ENCODE measurements at regions not wholly inside any gene's neighbourhood (a gene's known extent, or its start where the extent isn't known, plus 50 kb on each side); places are given as distances from the start of the nearest gene placed in this dataset.

GRCh38 chr16:64094181-64094965 is 1027.5 kb downstream of the CDH11 start:
- no peak for TF ChIP-seq CTCF (IDR thresholded peaks at IDR 0.05; ENCODE audit: low read depth, low read length)
- no peak for DNase-seq
- H3K9me3 ChIP-seq (ENCODE audit: severe bottlenecking): no peaks in the 10 kb centered on the region
- no peak overlapping the region for H3K27ac ChIP-seq
- H3K27me3 ChIP-seq (ENCODE audit: insufficient read depth, low read depth, severe bottlenecking): no peaks in the 10 kb centered on the region
- no peak overlapping the region for H3K4me3 ChIP-seq (ENCODE audit: low read depth, low read length)
- no peaks in the 10 kb centered on the region for H3K36me3 ChIP-seq

- H3K27ac ChIP-seq: no peak overlapping the region
- DNase-seq: no peak
- no peak overlapping the region for H3K4me3 ChIP-seq (ENCODE audit: low read depth, low read length)
- H3K36me3 ChIP-seq: no peaks in the 10 kb centered on the region
- no peaks in the 10 kb centered on the region for H3K9me3 ChIP-seq (ENCODE audit: severe bottlenecking)
- H3K27me3 ChIP-seq (ENCODE audit: insufficient read depth, low read depth, severe bottlenecking): no peaks in the 10 kb centered on the region
- TF ChIP-seq CTCF (IDR thresholded peaks at IDR 0.05; ENCODE audit: low read depth, low read length): no peak
Measured at GRCh38 chr16:64092271-64092670, 1029.6 kb downstream of the CDH11 start.

GRCh38 chr16:64090327-64090726 is 1031.5 kb downstream of the CDH11 start:
- no peaks in the 10 kb centered on the region for H3K27me3 ChIP-seq (ENCODE audit: insufficient read depth, low read depth, severe bottlenecking)
- H3K4me3 ChIP-seq (ENCODE audit: low read depth, low read length): no peak overlapping the region
- H3K36me3 ChIP-seq: no peaks in the 10 kb centered on the region
- no peak for TF ChIP-seq CTCF (IDR thresholded peaks at IDR 0.05; ENCODE audit: low read depth, low read length)
- peak overlapping the region; percentile 60; the same call in 1 of the 2 replicates for H3K27ac ChIP-seq
- H3K9me3 ChIP-seq (ENCODE audit: severe bottlenecking): no peaks in the 10 kb centered on the region
- no peak for DNase-seq

GRCh38 chr16:64089697-64090096 is 1032.2 kb downstream of the CDH11 start:
- TF ChIP-seq CTCF (IDR thresholded peaks at IDR 0.05; ENCODE audit: low read depth, low read length): peak; percentile 45
- Histone ChIP-seq H3K36me3 (no peaks in the 10 kb centered on the region), H3K27me3 (ENCODE audit: insufficient read depth, low read depth, severe bottlenecking) (no peaks in the 10 kb centered on the region), H3K9me3 (ENCODE audit: severe bottlenecking) (no peaks in the 10 kb centered on the region), H3K27ac (peak overlapping the region; percentile 60), H3K4me3 (ENCODE audit: low read depth, low read length) (no peak overlapping the region)
- DNase-seq: peak; percentile 59

GRCh38 chr16:64088838-64089237 is 1033.0 kb downstream of the CDH11 start:
- no peaks in the 10 kb centered on the region for H3K27me3 ChIP-seq (ENCODE audit: insufficient read depth, low read depth, severe bottlenecking)
- no peaks in the 10 kb centered on the region for H3K9me3 ChIP-seq (ENCODE audit: severe bottlenecking)
- H3K27ac ChIP-seq: no peak overlapping the region
- TF ChIP-seq CTCF (IDR thresholded peaks at IDR 0.05; ENCODE audit: low read depth, low read length): no peak
- no peak for DNase-seq
- H3K36me3 ChIP-seq: no peaks in the 10 kb centered on the region
- H3K4me3 ChIP-seq (ENCODE audit: low read depth, low read length): no peak overlapping the region

- Histone ChIP-seq H3K9me3 (ENCODE audit: severe bottlenecking) (no peaks in the 10 kb centered on the region), H3K27ac (no peak overlapping the region), H3K4me3 (ENCODE audit: low read depth, low read length) (no peak overlapping the region), H3K36me3 (no peaks in the 10 kb centered on the region), H3K27me3 (ENCODE audit: insufficient read depth, low read depth, severe bottlenecking) (no peaks in the 10 kb centered on the region)
- no peak for DNase-seq
- TF ChIP-seq CTCF (IDR thresholded peaks at IDR 0.05; ENCODE audit: low read depth, low read length): no peak
Measured at GRCh38 chr16:64085296-64085695, 1036.6 kb downstream of the CDH11 start.
